ENCODE measurements at regions not wholly inside any gene's neighbourhood (a gene's known extent, or its start where the extent isn't known, plus 50 kb on each side); places are given as distances from the start of the nearest gene placed in this dataset.

- TF ChIP-seq, protein P1, sequence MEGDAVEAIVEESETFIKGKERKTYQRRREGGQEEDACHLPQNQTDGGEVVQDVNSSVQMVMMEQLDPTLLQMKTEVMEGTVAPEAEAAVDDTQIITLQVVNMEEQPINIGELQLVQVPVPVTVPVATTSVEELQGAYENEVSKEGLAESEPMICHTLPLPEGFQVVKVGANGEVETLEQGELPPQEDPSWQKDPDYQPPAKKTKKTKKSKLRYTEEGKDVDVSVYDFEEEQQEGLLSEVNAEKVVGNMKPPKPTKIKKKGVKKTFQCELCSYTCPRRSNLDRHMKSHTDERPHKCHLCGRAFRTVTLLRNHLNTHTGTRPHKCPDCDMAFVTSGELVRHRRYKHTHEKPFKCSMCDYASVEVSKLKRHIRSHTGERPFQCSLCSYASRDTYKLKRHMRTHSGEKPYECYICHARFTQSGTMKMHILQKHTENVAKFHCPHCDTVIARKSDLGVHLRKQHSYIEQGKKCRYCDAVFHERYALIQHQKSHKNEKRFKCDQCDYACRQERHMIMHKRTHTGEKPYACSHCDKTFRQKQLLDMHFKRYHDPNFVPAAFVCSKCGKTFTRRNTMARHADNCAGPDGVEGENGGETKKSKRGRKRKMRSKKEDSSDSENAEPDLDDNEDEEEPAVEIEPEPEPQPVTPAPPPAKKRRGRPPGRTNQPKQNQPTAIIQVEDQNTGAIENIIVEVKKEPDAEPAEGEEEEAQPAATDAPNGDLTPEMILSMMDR (IDR thresholded peaks at IDR 0.05; ENCODE audit: insufficient read depth, low read length, poor library complexity, severe bottlenecking) = no peak
- no peak for TF ChIP-seq EZH2phosphoT487 (conservative IDR thresholded peaks at IDR 0.05; ENCODE audit: low read length)
Observed at GRCh38 chr18:14961991-14962390, 214.0 kb downstream of the ANKRD30B start.
